ENCODE measurements at regions not wholly inside any gene's neighbourhood (a gene's known extent, or its start where the extent isn't known, plus 50 kb on each side); places are given as distances from the start of the nearest gene placed in this dataset.
"Not testable (repeated sequence)": the region's sequence is repeated elsewhere in the genome, so short reads cannot be mapped to it uniquely, and the experiment has no call there.

- H3K4me1 ChIP-seq (ENCODE audit: control insufficient read depth, extremely low read depth, insufficient read depth, low read length); H2AFZ ChIP-seq (ENCODE audit: low read depth, low read length); H3K9me3 ChIP-seq (replicated peaks; ENCODE audit: control insufficient read depth, insufficient read depth, low read length); H3K4me2 ChIP-seq (ENCODE audit: insufficient read depth, low read length); H3K36me3 ChIP-seq (ENCODE audit: control insufficient read depth in 2 of 2, extremely low read depth in 1 of 2, insufficient read depth in 2 of 2, low read length in 2 of 2); BruUV-seq (replicated peaks); H3K9ac ChIP-seq (replicated peaks; ENCODE audit: extremely low read depth, insufficient read depth, low read length); H4K20me1 ChIP-seq (replicated peaks; ENCODE audit: control insufficient read depth, extremely low read depth, insufficient read depth, low read length); DNase-seq (ENCODE audit: low read depth, low spot score); intact Hi-C loops (cut with micrococcal nuclease); POLR2A ChIA-PET; dilution Hi-C loops (cut with MboI; ENCODE audit: extremely low pct_ligation_motif_present, low sequenced_read_pairs); CTCF ChIA-PET; H3K4me3 ChIP-seq (replicated peaks in 1 of 3; ENCODE audit: insufficient read depth in 1 of 3, low read depth in 1 of 3, low read length in 3 of 3); H3K9me1 ChIP-seq (replicated peaks; ENCODE audit: control insufficient read depth, extremely low read depth, insufficient read depth, low read length); H3K79me2 ChIP-seq (ENCODE audit: control insufficient read depth, insufficient read depth, low read length); FAIRE-seq; H3K27me3 ChIP-seq (ENCODE audit: control insufficient read depth in 2 of 2, insufficient read depth in 2 of 2, low read length in 2 of 2); H3K27ac ChIP-seq (ENCODE audit: insufficient read depth, low read depth, low read length): not testable (repeated sequence)
Observed at GRCh38 chr11:4315292-4315691, 52.9 kb downstream of the OR52B4 start.

- H3K27ac ChIP-seq (ENCODE audit: insufficient read depth, low read depth, low read length); POLR2A ChIA-PET; H3K4me2 ChIP-seq (ENCODE audit: insufficient read depth, low read length); CTCF ChIA-PET; H3K9me3 ChIP-seq (replicated peaks; ENCODE audit: control insufficient read depth, insufficient read depth, low read length); BruUV-seq (replicated peaks); H2AFZ ChIP-seq (ENCODE audit: low read depth, low read length); H3K9ac ChIP-seq (replicated peaks; ENCODE audit: extremely low read depth, insufficient read depth, low read length); H3K4me3 ChIP-seq (replicated peaks in 1 of 3; ENCODE audit: insufficient read depth in 1 of 3, low read depth in 1 of 3, low read length in 3 of 3); intact Hi-C loops (cut with micrococcal nuclease); FAIRE-seq; DNase-seq (ENCODE audit: low read depth, low spot score); dilution Hi-C loops (cut with MboI; ENCODE audit: extremely low pct_ligation_motif_present, low sequenced_read_pairs); H3K79me2 ChIP-seq (ENCODE audit: control insufficient read depth, insufficient read depth, low read length); H3K27me3 ChIP-seq (ENCODE audit: control insufficient read depth in 2 of 2, insufficient read depth in 2 of 2, low read length in 2 of 2); H3K9me1 ChIP-seq (replicated peaks; ENCODE audit: control insufficient read depth, extremely low read depth, insufficient read depth, low read length); H3K4me1 ChIP-seq (ENCODE audit: control insufficient read depth, extremely low read depth, insufficient read depth, low read length); H4K20me1 ChIP-seq (replicated peaks; ENCODE audit: control insufficient read depth, extremely low read depth, insufficient read depth, low read length); H3K36me3 ChIP-seq (ENCODE audit: control insufficient read depth in 2 of 2, extremely low read depth in 1 of 2, insufficient read depth in 2 of 2, low read length in 2 of 2): not testable (repeated sequence)
Observed at GRCh38 chr11:4277225-4277624, 91.0 kb downstream of the OR52B4 start.

GRCh38 chr11:4251085-4251484, 117.1 kb downstream of the OR52B4 start:
- BruUV-seq (replicated peaks); CTCF ChIA-PET; H4K20me1 ChIP-seq (replicated peaks; ENCODE audit: control insufficient read depth, extremely low read depth, insufficient read depth, low read length); H3K9ac ChIP-seq (replicated peaks; ENCODE audit: extremely low read depth, insufficient read depth, low read length); H3K4me1 ChIP-seq (ENCODE audit: control insufficient read depth, extremely low read depth, insufficient read depth, low read length); FAIRE-seq; H3K27ac ChIP-seq (ENCODE audit: insufficient read depth, low read depth, low read length); intact Hi-C loops (cut with micrococcal nuclease); H3K4me2 ChIP-seq (ENCODE audit: insufficient read depth, low read length); DNase-seq (ENCODE audit: low read depth, low spot score); POLR2A ChIA-PET; H3K9me3 ChIP-seq (replicated peaks; ENCODE audit: control insufficient read depth, insufficient read depth, low read length); H2AFZ ChIP-seq (ENCODE audit: low read depth, low read length); H3K9me1 ChIP-seq (replicated peaks; ENCODE audit: control insufficient read depth, extremely low read depth, insufficient read depth, low read length); H3K27me3 ChIP-seq (ENCODE audit: control insufficient read depth in 2 of 2, insufficient read depth in 2 of 2, low read length in 2 of 2); H3K79me2 ChIP-seq (ENCODE audit: control insufficient read depth, insufficient read depth, low read length); dilution Hi-C loops (cut with MboI; ENCODE audit: extremely low pct_ligation_motif_present, low sequenced_read_pairs); H3K4me3 ChIP-seq (replicated peaks in 1 of 3; ENCODE audit: insufficient read depth in 1 of 3, low read depth in 1 of 3, low read length in 3 of 3); H3K36me3 ChIP-seq (ENCODE audit: control insufficient read depth in 2 of 2, extremely low read depth in 1 of 2, insufficient read depth in 2 of 2, low read length in 2 of 2): not testable (repeated sequence)

- H3K27ac ChIP-seq (ENCODE audit: insufficient read depth, low read depth, low read length); H3K4me2 ChIP-seq (ENCODE audit: insufficient read depth, low read length); H3K9ac ChIP-seq (replicated peaks; ENCODE audit: extremely low read depth, insufficient read depth, low read length); H3K4me1 ChIP-seq (ENCODE audit: control insufficient read depth, extremely low read depth, insufficient read depth, low read length); H3K9me1 ChIP-seq (replicated peaks; ENCODE audit: control insufficient read depth, extremely low read depth, insufficient read depth, low read length); H3K27me3 ChIP-seq (ENCODE audit: control insufficient read depth in 2 of 2, insufficient read depth in 2 of 2, low read length in 2 of 2); H3K36me3 ChIP-seq (ENCODE audit: control insufficient read depth in 2 of 2, extremely low read depth in 1 of 2, insufficient read depth in 2 of 2, low read length in 2 of 2); H3K9me3 ChIP-seq (replicated peaks; ENCODE audit: control insufficient read depth, insufficient read depth, low read length); H4K20me1 ChIP-seq (replicated peaks; ENCODE audit: control insufficient read depth, extremely low read depth, insufficient read depth, low read length); POLR2A ChIA-PET; CTCF ChIA-PET; H2AFZ ChIP-seq (ENCODE audit: low read depth, low read length); dilution Hi-C loops (cut with MboI; ENCODE audit: extremely low pct_ligation_motif_present, low sequenced_read_pairs); H3K79me2 ChIP-seq (ENCODE audit: control insufficient read depth, insufficient read depth, low read length); DNase-seq (ENCODE audit: low read depth, low spot score); H3K4me3 ChIP-seq (replicated peaks in 1 of 3; ENCODE audit: insufficient read depth in 1 of 3, low read depth in 1 of 3, low read length in 3 of 3); FAIRE-seq; BruUV-seq (replicated peaks); intact Hi-C loops (cut with micrococcal nuclease): not testable (repeated sequence)
Observed at GRCh38 chr11:4249475-4249874, 118.7 kb downstream of the OR52B4 start.
